Mesendoderm (in vitro differentiated cells): ENCODE measurements at regions not wholly inside any gene's neighbourhood (a gene's known extent, or its start where the extent isn't known, plus 50 kb on each side); places are given as distances from the start of the nearest gene placed in this dataset.

ENCODE experiments used
- DNase-seq: peaks from one replicate; pipeline ENCODE4 v3.0.0; 2013
- H2AK5ac ChIP-seq: 2 replicates; pipeline ENCODE4 v1.6.1; 2013; ENCODE audit warnings: low read length, inconsistent platforms
- H2BK120ac ChIP-seq: 2 replicates; pipeline ENCODE4 v1.6.1; 2013; ENCODE audit warnings: low read depth, mild to moderate bottlenecking, low read length, moderate library complexity, mixed read lengths
- H2BK15ac ChIP-seq: replicated peaks from 2 replicates; pipeline ENCODE4 v1.6.1; 2013; ENCODE audit warnings: low read depth, mild to moderate bottlenecking, moderate library complexity
- H2BK5ac ChIP-seq: 2 replicates; pipeline ENCODE4 v1.6.1; 2013; ENCODE audit warnings: low read length, inconsistent platforms
- H3K18ac ChIP-seq: 2 replicates; pipeline ENCODE4 v1.6.1; 2013; ENCODE audit warnings: mild to moderate bottlenecking, low read length, mixed read lengths
- H3K23ac ChIP-seq: one replicate; pipeline ENCODE4 v1.6.1; 2013; ENCODE audit warnings: low read length
- H3K27ac ChIP-seq: 2 replicates; pipeline ENCODE4 v1.5.1; 2013; ENCODE audit warnings: low read depth, mild to moderate bottlenecking, inconsistent platforms, low read length, moderate library complexity
- H3K27me3 ChIP-seq: 2 replicates; pipeline ENCODE4 v1.6.1; 2013; ENCODE audit warnings: low read length, control low read depth, mild to moderate bottlenecking, inconsistent platforms; ENCODE audit not compliant: insufficient read depth, poor library complexity
- H3K36me3 ChIP-seq: 2 replicates; pipeline ENCODE4 v1.6.1; 2013; ENCODE audit warnings: low read length, inconsistent platforms; ENCODE audit not compliant: control insufficient read depth, insufficient read depth
- H3K4ac ChIP-seq: one replicate; pipeline ENCODE4 v1.6.1; 2013; ENCODE audit warnings: low read depth, mild to moderate bottlenecking, low read length, moderate library complexity
- H3K4me1 ChIP-seq: 2 replicates; pipeline ENCODE4 v1.6.1; 2013; ENCODE audit warnings: low read depth, low read length, inconsistent platforms; ENCODE audit not compliant: control insufficient read depth
- H3K4me2 ChIP-seq: 2 replicates; pipeline ENCODE4 v1.6.1; 2013; ENCODE audit warnings: low read length
- H3K4me3 ChIP-seq: 2 replicates; pipeline ENCODE4 v1.5.1; 2013; ENCODE audit warnings: mild to moderate bottlenecking, low read length
- H3K56ac ChIP-seq: one replicate; pipeline ENCODE4 v1.6.1; 2013; ENCODE audit warnings: low read length
- H3K79me1 ChIP-seq: 2 replicates; pipeline ENCODE4 v1.6.1; 2013; ENCODE audit warnings: low read length, inconsistent platforms
- H3K79me2 ChIP-seq: 2 replicates; pipeline ENCODE4 v1.6.1; 2013; ENCODE audit warnings: mild to moderate bottlenecking, low read length; ENCODE audit not compliant: control insufficient read depth, insufficient read depth
- H3K9ac ChIP-seq: 2 replicates; pipeline ENCODE4 v1.6.1; 2013; ENCODE audit warnings: low read length, inconsistent platforms
- H4K5ac ChIP-seq: one replicate; pipeline ENCODE4 v1.6.1; 2013; ENCODE audit warnings: low read length
- H4K8ac ChIP-seq: one replicate; pipeline ENCODE4 v1.6.1; 2013; ENCODE audit warnings: low read depth, mild to moderate bottlenecking, control low read depth, low read length, moderate library complexity
- WGBS: extraction: QIAGEN DNeasy Blood & Tissue Kit; methylation state at CpG from one replicate; pipeline ENCODE4 v1.1.7; 2013; ENCODE audit warnings: low lambda C conversion rate, missing lambda C conversion rate; ENCODE audit not compliant: insufficient coverage; ENCODE audit errors: extremely low coverage; 5-methylcytosine and 5-hydroxymethylcytosine counted together

DNA sequence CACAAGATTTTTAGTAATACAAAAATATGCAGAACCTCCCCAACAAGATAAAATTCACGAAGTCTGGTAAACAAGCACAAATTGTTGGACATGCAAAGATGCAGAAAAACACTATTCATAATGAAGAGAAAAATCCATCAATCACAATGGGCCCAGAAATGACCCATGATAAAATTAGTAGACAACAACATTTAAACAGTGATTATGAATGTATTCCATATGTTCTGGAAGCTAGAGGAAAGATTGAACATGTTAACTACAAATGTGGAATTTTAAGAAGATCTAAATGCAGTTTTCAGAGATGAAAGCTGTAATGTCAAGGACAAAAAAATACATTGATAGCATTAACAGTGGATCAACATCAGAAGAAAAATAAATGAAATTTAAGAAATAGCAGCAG is 243.3 kb upstream of the LINC00305 start:
- no CpG with 5 or more reads among the region's 1 CpG for WGBS
- no peak for DNase-seq
- no peaks in the 10 kb centered on the region for H3K4me1 ChIP-seq

DNA sequence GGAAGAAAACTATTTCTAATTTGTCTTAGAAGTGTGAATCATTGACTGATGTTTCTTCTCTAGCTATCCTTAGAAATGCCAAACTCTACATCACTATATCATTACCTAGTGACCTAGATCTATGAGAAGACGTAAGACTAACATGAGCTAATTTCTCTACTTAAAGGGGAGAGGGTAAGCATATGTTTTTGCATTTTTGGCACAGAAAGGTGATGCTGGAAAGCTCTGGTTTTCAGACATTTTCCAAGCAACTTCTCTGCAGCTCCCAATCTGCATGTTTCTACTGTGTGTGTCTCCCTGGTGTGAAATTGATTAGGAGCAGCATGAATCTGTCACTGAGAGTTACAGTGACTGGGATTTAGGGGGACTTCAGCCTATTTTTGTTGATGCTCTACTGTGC is 235.2 kb upstream of the LINC00305 start:
- H3K4me1 ChIP-seq, result no peaks in the 10 kb centered on the region
- H3K18ac ChIP-seq, result no peak overlapping the region
- H2BK5ac ChIP-seq, result no peak overlapping the region
- no peaks in the 10 kb centered on the region for H3K79me1 ChIP-seq
- no peak overlapping the region for H3K23ac ChIP-seq
- no peak overlapping the region for H2BK120ac ChIP-seq
- no peak overlapping the region for H3K27ac ChIP-seq
- no peak overlapping the region for H2AK5ac ChIP-seq
- WGBS, result no CpG with 5 or more reads among the region's 1 CpG
- no peak overlapping the region for H3K4ac ChIP-seq
- no peaks in the 10 kb centered on the region for H3K27me3 ChIP-seq
- DNase-seq, result no peak
- H3K36me3 ChIP-seq, result no peaks in the 10 kb centered on the region
- H3K9ac ChIP-seq, result no peak overlapping the region
- H3K4me3 ChIP-seq, result no peak overlapping the region
- H4K8ac ChIP-seq, result no peak overlapping the region
- H4K5ac ChIP-seq, result no peak overlapping the region
- no peaks in the 10 kb centered on the region for H3K79me2 ChIP-seq
- no peak overlapping the region for H3K56ac ChIP-seq
- no peak overlapping the region for H2BK15ac ChIP-seq
- H3K4me2 ChIP-seq, result no peak overlapping the region

More for the DNA sequence above, 243.3 kb upstream of the LINC00305 start:
- Histone ChIP-seq H2BK120ac (no peak overlapping the region), H2BK15ac (no peak overlapping the region), H3K79me1 (no peaks in the 10 kb centered on the region), H3K4me2 (no peak overlapping the region), H3K36me3 (no peaks in the 10 kb centered on the region), H3K79me2 (no peaks in the 10 kb centered on the region), H3K56ac (no peak overlapping the region), H3K4ac (no peak overlapping the region), H3K9ac (no peak overlapping the region), H4K8ac (no peak overlapping the region), H3K18ac (no peak overlapping the region), H3K23ac (no peak overlapping the region), H4K5ac (no peak overlapping the region), H2AK5ac (no peak overlapping the region), H3K27ac (no peak overlapping the region), H2BK5ac (no peak overlapping the region), H3K27me3 (no peaks in the 10 kb centered on the region), H3K4me3 (no peak overlapping the region)

DNA sequence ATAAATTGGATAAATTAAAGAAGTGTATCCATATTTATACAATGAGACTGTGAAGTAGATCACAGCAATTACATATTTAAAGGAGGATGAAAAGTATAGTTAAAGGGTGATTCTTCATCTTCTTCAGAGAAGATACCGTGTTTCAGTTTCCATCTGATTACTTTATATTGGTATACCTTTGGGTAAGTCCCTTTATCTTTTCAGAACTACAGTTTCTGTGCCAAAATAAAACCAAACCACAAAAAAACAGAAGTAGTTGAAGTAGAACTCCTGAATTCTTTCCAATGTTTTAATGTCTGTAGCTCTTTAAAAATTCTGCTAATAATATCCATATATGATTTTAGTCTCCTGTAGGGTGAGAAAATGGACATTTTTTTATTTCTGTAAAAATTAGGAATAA is 231.2 kb upstream of the LINC00305 start:
- no peak overlapping the region for H2BK15ac ChIP-seq
- H3K56ac ChIP-seq, result no peak overlapping the region
- H2AK5ac ChIP-seq, result no peak overlapping the region
- no peak overlapping the region for H2BK5ac ChIP-seq
- H3K23ac ChIP-seq, result no peak overlapping the region
- no peak overlapping the region for H4K5ac ChIP-seq
- H3K36me3 ChIP-seq, result no peaks in the 10 kb centered on the region
- no peak for DNase-seq
- WGBS, result no CpG with 5 or more reads among the region's 1 CpG
- no peak overlapping the region for H2BK120ac ChIP-seq
- H3K79me1 ChIP-seq, result no peaks in the 10 kb centered on the region
- no peaks in the 10 kb centered on the region for H3K79me2 ChIP-seq
- H3K27me3 ChIP-seq, result no peaks in the 10 kb centered on the region
- H3K4me3 ChIP-seq, result no peak overlapping the region
- H4K8ac ChIP-seq, result no peak overlapping the region
- H3K4me1 ChIP-seq, result no peaks in the 10 kb centered on the region
- no peak overlapping the region for H3K9ac ChIP-seq
- H3K4me2 ChIP-seq, result no peak overlapping the region
- no peak overlapping the region for H3K4ac ChIP-seq
- H3K18ac ChIP-seq, result no peak overlapping the region
- no peak overlapping the region for H3K27ac ChIP-seq

DNA sequence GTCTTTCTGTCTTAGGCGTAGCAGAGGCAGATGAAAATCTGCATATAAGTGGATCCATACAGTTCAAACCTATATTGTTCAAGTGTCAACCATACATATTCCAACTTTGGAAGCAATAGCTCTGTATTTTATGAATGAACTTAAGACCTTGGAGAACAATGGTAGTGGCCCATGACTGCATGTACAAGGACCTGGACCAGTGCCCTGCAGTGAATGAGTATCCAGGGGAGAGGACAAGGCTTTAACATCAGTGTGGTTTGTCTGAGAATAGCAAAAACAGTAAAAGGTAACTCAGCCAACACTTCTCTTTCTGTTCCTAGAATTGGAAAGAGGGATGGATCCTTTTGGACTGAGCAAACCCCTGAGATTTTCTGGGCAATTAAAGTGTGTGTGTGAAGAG is 230.8 kb upstream of the LINC00305 start:
- H3K4me3 ChIP-seq, result no peak overlapping the region
- H3K79me1 ChIP-seq, result no peaks in the 10 kb centered on the region
- H2BK120ac ChIP-seq, result no peak overlapping the region
- H3K36me3 ChIP-seq, result no peaks in the 10 kb centered on the region
- no peak for DNase-seq
- no peaks in the 10 kb centered on the region for H3K79me2 ChIP-seq
- no peak overlapping the region for H3K18ac ChIP-seq
- no peak overlapping the region for H3K27ac ChIP-seq
- H3K23ac ChIP-seq, result no peak overlapping the region
- no peak overlapping the region for H2AK5ac ChIP-seq
- H3K56ac ChIP-seq, result no peak overlapping the region
- H3K27me3 ChIP-seq, result no peaks in the 10 kb centered on the region
- no peak overlapping the region for H2BK5ac ChIP-seq
- no peak overlapping the region for H3K4me2 ChIP-seq
- H2BK15ac ChIP-seq, result no peak overlapping the region
- no CpG with 5 or more reads among the region's 1 CpG for WGBS
- H3K9ac ChIP-seq, result no peak overlapping the region
- no peak overlapping the region for H4K8ac ChIP-seq
- no peak overlapping the region for H4K5ac ChIP-seq
- no peak overlapping the region for H3K4ac ChIP-seq
- H3K4me1 ChIP-seq, result no peaks in the 10 kb centered on the region

DNA sequence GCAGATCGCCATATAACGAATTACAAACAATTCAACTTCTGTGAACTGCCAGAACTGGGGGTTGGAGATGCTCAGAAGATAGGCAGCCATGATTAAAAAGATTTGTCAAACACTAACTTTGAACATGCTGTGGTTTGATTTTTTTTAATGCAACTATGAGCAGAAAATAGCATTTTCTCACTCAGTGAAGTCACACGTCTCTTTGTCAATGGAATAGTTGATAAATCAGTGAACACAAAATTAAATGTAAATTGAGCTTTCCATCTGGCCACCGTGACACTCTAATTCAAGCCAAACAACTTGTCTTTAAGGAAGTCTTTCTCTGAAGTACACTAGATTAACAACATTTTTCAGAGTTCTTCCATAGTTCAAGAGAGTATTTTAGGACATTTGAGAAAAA is 228.6 kb upstream of the LINC00305 start:
- Histone ChIP-seq H3K79me1 (no peaks in the 10 kb centered on the region), H2BK5ac (no peak overlapping the region), H3K56ac (no peak overlapping the region), H3K27me3 (no peaks in the 10 kb centered on the region), H3K9ac (no peak overlapping the region), H2BK15ac (no peak overlapping the region), H3K18ac (no peak overlapping the region), H3K27ac (no peak overlapping the region), H3K23ac (no peak overlapping the region), H4K8ac (no peak overlapping the region), H4K5ac (no peak overlapping the region), H3K4me2 (no peak overlapping the region), H3K4me1 (no peaks in the 10 kb centered on the region), H3K4me3 (no peak overlapping the region), H3K4ac (no peak overlapping the region), H2BK120ac (no peak overlapping the region), H3K36me3 (no peaks in the 10 kb centered on the region), H2AK5ac (no peak overlapping the region), H3K79me2 (no peaks in the 10 kb centered on the region)
- DNase-seq, result no peak
- whole genome bisulfite sequencing, result no CpG with 5 or more reads among the region's 4 CpGs

DNA sequence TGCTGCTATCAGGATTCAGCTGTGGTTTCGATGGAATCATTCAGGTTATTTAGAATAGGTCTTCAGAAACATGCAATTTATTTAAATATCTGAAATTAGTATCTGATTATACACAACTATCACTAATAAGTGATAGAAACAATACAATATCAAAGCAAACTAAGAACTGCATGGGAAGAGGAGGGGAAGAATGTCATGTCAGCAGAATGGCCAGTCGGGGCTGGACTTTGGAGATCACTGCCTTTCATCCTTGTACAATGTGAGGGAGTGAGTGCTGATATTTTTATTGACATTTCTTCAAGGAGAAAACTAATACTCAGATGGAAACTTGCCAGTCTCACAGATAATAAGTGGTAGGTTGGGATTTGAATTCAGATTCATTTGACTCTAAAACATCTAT is 224.0 kb upstream of the LINC00305 start:
- Histone ChIP-seq H4K5ac (no peak overlapping the region), H3K36me3 (no peaks in the 10 kb centered on the region), H3K18ac (no peak overlapping the region), H3K27ac (no peak overlapping the region), H3K4me3 (no peak overlapping the region), H3K79me2 (no peaks in the 10 kb centered on the region), H3K4me1 (no peaks in the 10 kb centered on the region), H3K9ac (no peak overlapping the region), H3K4me2 (no peak overlapping the region), H3K27me3 (no peaks in the 10 kb centered on the region), H3K79me1 (no peaks in the 10 kb centered on the region), H2BK120ac (no peak overlapping the region), H2BK15ac (no peak overlapping the region), H2BK5ac (no peak overlapping the region), H4K8ac (no peak overlapping the region), H3K56ac (no peak overlapping the region), H3K23ac (no peak overlapping the region), H3K4ac (no peak overlapping the region), H2AK5ac (no peak overlapping the region)
- no CpG with 5 or more reads among the region's 2 CpGs for WGBS
- DNase-seq, result no peak
